A549 (cell line): ENCODE measurements at regions not wholly inside any gene's neighbourhood (a gene's known extent, or its start where the extent isn't known, plus 50 kb on each side); places are given as distances from the start of the nearest gene placed in this dataset.
"Not testable (repeated sequence)": the region's sequence is repeated elsewhere in the genome, so short reads cannot be mapped to it uniquely, and the experiment has no call there.

Experiments used
- ATAC-seq, 2 experiments: fragments of 200-7000 bp in 1 of 2; fragments of >200 bp in 1 of 2; cut with Nextera tagmentation in 1 of 2; cut with Tn5 transposase in 1 of 2; 3 replicates each; pipeline versions ENCODE4 v1.8.0 to v1.9.1; 2018 to 2020; ENCODE audit warnings: mild to moderate bottlenecking in 1 of 2, moderate library complexity in 1 of 2
- CTCF ChIA-PET: fragments of 300-600 bp; sonication (Branson Sonifier 250); formaldehyde crosslinking; extraction: SDS; loops from one replicate; lab custom pipeline; 2021; ENCODE audit warnings: antibody characterized with exemption, inconsistent platforms; lab: Yijun Ruan, JAX
- POLR2A ChIA-PET: fragments of 350-600 bp; formaldehyde crosslinking; extraction: SDS; loops from one replicate; lab custom pipeline; 2021; ENCODE audit warnings: antibody characterized with exemption, inconsistent platforms; lab: Yijun Ruan, JAX
- DNase-seq, 2 experiments: peaks; one replicate each; pipeline versions ENCODE4 v3.0.0 to v3.0.0-alpha.2; 2011 to 2016; ENCODE audit warnings: low read depth in 1 of 2, low spot score in 1 of 2
- FAIRE-seq: peaks from 2 replicates; lab custom pipeline; 2011; peaks lifted over from hg19 to GRCh38; lab: Jason Lieb, UNC
- H3K27ac ChIP-seq, 2 experiments: fragments of >200 bp; sonication (Bioruptor Twin); formaldehyde crosslinking; 3 replicates each; pipeline ENCODE4 v1.5.1; 2016 to 2017
- H3K4me1 ChIP-seq: fragments of >200 bp; sonication (Bioruptor Twin); formaldehyde crosslinking; 3 replicates; pipeline ENCODE4 v1.6.1; 2016
- H3K4me2 ChIP-seq: fragments of >200 bp; sonication (Bioruptor Twin); formaldehyde crosslinking; 3 replicates; pipeline ENCODE4 v1.6.1; 2016
- H3K4me3 ChIP-seq: fragments of >200 bp; sonication (Bioruptor Twin); formaldehyde crosslinking; 3 replicates; pipeline ENCODE4 v1.5.1; 2016
- H3K9me3 ChIP-seq: fragments of >200 bp; sonication (Bioruptor Twin); formaldehyde crosslinking; 3 replicates; pipeline ENCODE4 v1.6.1; 2016
- CHD2 ChIP-seq: fragments of 150-350 bp; IDR thresholded peaks from 2 replicates; pipeline ENCODE4 v1.6.1; 2014; ENCODE audit warnings: low read length; ENCODE audit not compliant: partially characterized antibody
- EHF ChIP-seq: fragments of 250-450 bp; sonication (Bioruptor Pico); IDR thresholded peaks from 2 replicates; pipeline ENCODE4 v1.5.0; 2020; ENCODE audit warnings: mild to moderate bottlenecking
- ESRRA ChIP-seq: fragments of 150-350 bp; IDR thresholded peaks from 2 replicates; pipeline ENCODE4 v1.6.1; 2014; ENCODE audit warnings: mild to moderate bottlenecking, low read length, borderline replicate concordance
- FOSB ChIP-seq: fragments of 250-450 bp; sonication (Bioruptor Pico); IDR thresholded peaks from 2 replicates; pipeline ENCODE4 v1.5.0; 2020; ENCODE audit warnings: mild to moderate bottlenecking, moderate library complexity
- FOSL2 ChIP-seq, 2 experiments: fragments of 450-650 bp in 1 of 2; fragments of >200 bp in 1 of 2; sonication (Bioruptor Twin) in 1 of 2; formaldehyde crosslinking; IDR thresholded peaks; 2 replicates each; pipeline versions ENCODE4 v1.5.0 to v1.6.1; 2016 to 2020; ENCODE audit warnings: mild to moderate bottlenecking in 1 of 2, moderate library complexity in 1 of 2
- GATA3 ChIP-seq: IDR thresholded peaks from 2 replicates; pipeline ENCODE4 v1.6.1; 2012; ENCODE audit warnings: borderline replicate concordance
- HDAC2 ChIP-seq: fragments of 200-600 bp; sonication (generic); IDR thresholded peaks from 2 replicates; pipeline ENCODE4 v1.6.1; 2016
- HOXB13 ChIP-seq: fragments of 250-450 bp; sonication (Bioruptor Pico); IDR thresholded peaks from 2 replicates; pipeline ENCODE4 v1.5.0; 2020; ENCODE audit warnings: low read depth, mild to moderate bottlenecking, moderate library complexity
- HOXB5 ChIP-seq: fragments of 250-450 bp; sonication (Bioruptor Pico); IDR thresholded peaks from 2 replicates; pipeline ENCODE4 v1.5.0; 2020; ENCODE audit warnings: mild to moderate bottlenecking, moderate library complexity
- NR3C1 ChIP-seq: fragments of >200 bp; sonication (Bioruptor Twin); formaldehyde crosslinking; IDR thresholded peaks from 3 replicates; pipeline ENCODE4 v1.6.1; 2017
- PHF8 ChIP-seq: fragments of 200-600 bp; sonication (generic); IDR thresholded peaks from 2 replicates; pipeline ENCODE4 v1.6.1; 2016; ENCODE audit warnings: low read depth, mild to moderate bottlenecking, antibody characterized with exemption, moderate library complexity, borderline replicate concordance
- RFX5 ChIP-seq: fragments of 450-650 bp; IDR thresholded peaks from 2 replicates; pipeline ENCODE4 v1.7.1; 2014; ENCODE audit warnings: antibody characterized with exemption, mild to moderate bottlenecking, moderate library complexity
- RNF2 ChIP-seq: fragments of 200-600 bp; sonication (generic); IDR thresholded peaks from 2 replicates; pipeline ENCODE4 v1.6.1; 2016; ENCODE audit warnings: low read depth, mild to moderate bottlenecking, antibody characterized with exemption, moderate library complexity, borderline replicate concordance
- SREBF2 ChIP-seq: fragments of 450-650 bp; IDR thresholded peaks from 2 replicates; pipeline ENCODE4 v1.6.1; 2014; ENCODE audit warnings: mild to moderate bottlenecking, moderate library complexity
- TP53 ChIP-seq: fragments of 250-450 bp; sonication (Bioruptor Pico); IDR thresholded peaks from 2 replicates; pipeline ENCODE4 v1.5.0; 2021; ENCODE audit warnings: mild to moderate bottlenecking, moderate library complexity
- ZNF302 ChIP-seq: fragments of 250-450 bp; sonication (Bioruptor Pico); IDR thresholded peaks from 2 replicates; pipeline ENCODE4 v1.9.0; 2021; ENCODE audit warnings: inconsistent platforms, mild to moderate bottlenecking, moderate library complexity
- WGBS: methylation state at CpG from one replicate; pipeline ENCODE4 v1.1.6; 2017; ENCODE audit errors: missing lambda C conversion rate; 5-methylcytosine and 5-hydroxymethylcytosine counted together
- TF ChIP-seq, protein P1 (sequence below): fragments of >200 bp; sonication (Bioruptor Twin); formaldehyde crosslinking; IDR thresholded peaks from 2 replicates; pipeline ENCODE4 v1.6.1; 2016
- TF ChIP-seq, protein P2 (sequence below): fragments of 150-350 bp; IDR thresholded peaks from 2 replicates; pipeline ENCODE4 v1.6.1; 2014; ENCODE audit warnings: low read depth, mild to moderate bottlenecking, low read length
- TF ChIP-seq, protein P3 (sequence below): fragments of 200-600 bp; sonication (generic); IDR thresholded peaks from 2 replicates; pipeline ENCODE4 v1.6.1; 2016; ENCODE audit warnings: antibody characterized with exemption, mild to moderate bottlenecking, moderate library complexity
- TF ChIP-seq, protein P4 (sequence below): fragments of >200 bp; sonication (Bioruptor Twin); formaldehyde crosslinking; IDR thresholded peaks from 3 replicates; pipeline ENCODE4 v1.6.1; 2016
- TF ChIP-seq, protein P5 (sequence below): IDR thresholded peaks from 2 replicates; pipeline ENCODE4 v1.6.1; 2012
- TF ChIP-seq, protein P6 (sequence below): IDR thresholded peaks from 2 replicates; pipeline ENCODE4 v1.6.1; 2012; ENCODE audit warnings: low read depth, borderline replicate concordance

DNA sequence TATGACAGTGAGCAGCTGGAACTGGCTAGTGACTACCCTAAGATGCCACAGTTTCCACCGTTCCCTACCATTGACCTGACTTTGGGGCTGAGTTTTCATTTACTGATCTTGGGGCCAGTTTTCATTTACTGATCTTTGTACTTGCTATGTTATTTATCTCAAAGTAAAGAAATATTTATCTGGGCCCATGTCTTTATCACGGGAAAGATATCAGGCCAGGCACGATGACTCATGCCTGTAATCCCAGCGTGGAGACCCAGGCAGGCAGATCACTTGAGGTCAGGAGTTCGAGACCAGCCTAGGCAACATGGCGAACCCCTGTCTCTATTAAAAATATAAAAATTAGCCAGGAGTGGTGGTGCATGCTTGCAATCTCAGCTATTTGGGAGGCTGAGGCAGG, 83.5 kb downstream of the EOMES start:
- no peak overlapping the region for H3K4me2 ChIP-seq
- peak overlapping the region in 1 of 2 experiments; percentile 15; a peak in 1 of 6 replicates for H3K27ac ChIP-seq
- POLR2A ChIA-PET: no interaction called here
- no peak for FAIRE-seq
- CTCF ChIA-PET: no interaction called here
- no peaks in the 10 kb centered on the region for H3K9me3 ChIP-seq
- TF ChIP-seq FOSL2 (IDR thresholded peaks at IDR 0.05) (no peak), FOSL2 (CRISPR knock-in tag; IDR thresholded peaks at IDR 0.05) (peak; percentile 42; the same call in 1 of the 2 replicates)
- TF ChIP-seq, protein P1, sequence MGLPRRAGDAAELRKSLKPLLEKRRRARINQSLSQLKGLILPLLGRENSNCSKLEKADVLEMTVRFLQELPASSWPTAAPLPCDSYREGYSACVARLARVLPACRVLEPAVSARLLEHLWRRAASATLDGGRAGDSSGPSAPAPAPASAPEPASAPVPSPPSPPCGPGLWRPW: no peak
- ATAC-seq: no peak
- H3K4me1 ChIP-seq: peaks cover 29% of the 10 kb centered on the region
- WGBS: 72% methylated on average over 6 of the region's 6 CpGs
- H3K4me3 ChIP-seq: no peak overlapping the region
- DNase-seq: no peak

DNA sequence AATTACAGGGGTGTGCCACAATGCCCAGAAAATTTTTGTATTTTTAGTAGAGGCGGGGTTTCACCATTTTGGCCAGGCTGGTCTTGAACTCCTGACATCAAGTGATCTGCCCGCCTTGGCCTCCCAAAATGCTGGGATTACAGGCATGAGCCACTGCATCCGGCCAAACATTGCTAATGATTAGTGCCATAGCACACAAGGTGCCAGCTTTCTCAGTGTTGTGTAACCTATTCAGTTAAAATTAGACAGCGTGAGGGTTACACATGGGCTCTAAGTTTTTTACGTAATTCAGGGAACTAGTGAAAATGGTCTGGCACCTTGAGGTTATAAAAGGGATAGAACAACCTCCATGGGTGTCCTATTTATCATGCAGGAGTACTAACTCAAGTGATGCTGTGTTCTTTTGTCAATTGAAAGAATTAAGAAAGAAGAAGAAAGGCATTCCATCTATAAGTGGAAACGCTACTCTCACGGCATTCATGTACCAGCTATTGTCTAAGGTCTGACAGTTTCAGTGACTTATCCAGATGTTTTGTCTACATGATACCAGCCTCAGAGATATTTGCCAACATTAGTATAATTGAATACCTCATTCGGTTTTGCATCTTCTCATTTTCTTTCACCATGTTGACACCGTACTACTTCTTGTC, 84.7 kb downstream of the EOMES start:
- H3K9me3 ChIP-seq: no peaks in the 10 kb centered on the region
- ChIA-PET POLR2A (interaction anchor here (0.7 kb wide), 1 partner anchor 31 kb away, joined by 3 read pairs; no protein-coding TSS in a partner anchor), CTCF (no interaction called here)
- no peak overlapping the region for H3K4me3 ChIP-seq
- ATAC-seq: no peak
- no peak overlapping the region; a peak in 1 of 6 replicates for H3K27ac ChIP-seq
- peaks cover 20% of the 10 kb centered on the region for H3K4me1 ChIP-seq
- no peak for FAIRE-seq
- no peak overlapping the region for H3K4me2 ChIP-seq
- TF ChIP-seq GATA3: no peak
- TF ChIP-seq RNF2: no peak
- TF ChIP-seq HDAC2: no peak
- WGBS: 84% methylated on average over 9 of the region's 9 CpGs
- no peak for DNase-seq

DNA sequence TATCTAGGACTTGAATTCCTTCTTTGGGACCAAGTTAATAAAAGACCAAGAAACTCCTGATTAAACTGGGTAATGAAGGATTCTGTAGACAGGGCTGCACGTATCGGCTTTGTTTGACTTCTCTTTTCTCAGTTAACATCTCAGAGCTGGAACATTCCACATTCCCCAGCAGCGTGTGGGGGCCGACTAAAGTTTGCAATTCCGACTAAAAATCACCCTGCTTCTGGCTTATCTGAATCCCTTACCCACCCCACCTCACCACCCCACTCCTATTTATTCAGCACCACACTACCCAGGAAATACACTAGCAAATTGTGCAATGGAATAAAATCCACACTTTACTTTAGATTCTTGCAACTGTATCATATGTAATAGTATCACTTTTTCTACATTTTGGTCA, 87.1 kb downstream of the EOMES start:
- WGBS: 93% methylated on average over 5 of the region's 5 CpGs
- H3K9me3 ChIP-seq, DNase-seq, ATAC-seq, FAIRE-seq, H3K4me3 ChIP-seq, POLR2A ChIA-PET, CTCF ChIA-PET, H3K27ac ChIP-seq, H3K4me2 ChIP-seq: not testable (repeated sequence)
- peaks cover 20% of the 10 kb centered on the region for H3K4me1 ChIP-seq

DNA sequence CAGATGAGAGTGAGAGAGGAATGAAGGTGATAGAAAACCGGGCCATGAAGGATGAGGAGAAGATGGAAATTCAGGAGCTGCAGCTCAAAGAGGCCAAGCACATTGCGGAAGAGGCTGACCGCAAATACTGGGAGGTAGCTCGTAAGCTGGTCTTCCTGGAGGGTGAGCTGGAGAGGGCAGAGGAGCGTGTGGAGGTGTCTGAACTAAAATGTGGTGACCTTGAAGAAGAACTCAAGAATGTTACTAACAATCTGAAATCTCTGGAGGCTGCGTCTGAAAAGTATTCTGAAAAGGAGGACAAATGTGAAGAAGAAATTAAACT, 88.9 kb downstream of the EOMES start:
- peak overlapping the region; percentile 87 for H3K4me2 ChIP-seq
- ATAC-seq: peak; percentile 65 to 81
- no peaks in the 10 kb centered on the region for H3K9me3 ChIP-seq
- H3K4me1 ChIP-seq: peaks cover 36% of the 10 kb centered on the region
- DNase-seq: peak in 1 of 2 experiments; percentile 38
- ChIA-PET CTCF (interaction anchor here (0.7 to 1.3 kb wide), 8 partner anchors 11 to 150 kb away, joined by 3 to 5 read pairs (median 3); partner anchors contain the start of gene SLC4A7), POLR2A (interaction anchor here (0.8 to 2.2 kb wide), 13 partner anchors 8 to 716 kb away, joined by 3 to 21 read pairs (median 5); partner anchors contain the start of genes AZI2, NEK10, SLC4A7 and ZCWPW2)
- no peak for FAIRE-seq
- H3K27ac ChIP-seq: peak overlapping the region; percentile 93 to 97
- no peak for TF ChIP-seq HOXB13 (CRISPR knock-in tag)
- TF ChIP-seq, protein P2, sequence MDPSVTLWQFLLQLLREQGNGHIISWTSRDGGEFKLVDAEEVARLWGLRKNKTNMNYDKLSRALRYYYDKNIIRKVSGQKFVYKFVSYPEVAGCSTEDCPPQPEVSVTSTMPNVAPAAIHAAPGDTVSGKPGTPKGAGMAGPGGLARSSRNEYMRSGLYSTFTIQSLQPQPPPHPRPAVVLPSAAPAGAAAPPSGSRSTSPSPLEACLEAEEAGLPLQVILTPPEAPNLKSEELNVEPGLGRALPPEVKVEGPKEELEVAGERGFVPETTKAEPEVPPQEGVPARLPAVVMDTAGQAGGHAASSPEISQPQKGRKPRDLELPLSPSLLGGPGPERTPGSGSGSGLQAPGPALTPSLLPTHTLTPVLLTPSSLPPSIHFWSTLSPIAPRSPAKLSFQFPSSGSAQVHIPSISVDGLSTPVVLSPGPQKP: no peak
- no peak for TF ChIP-seq HDAC2
- no peak for TF ChIP-seq RNF2
- TF ChIP-seq RFX5: no peak
- no peak for TF ChIP-seq ZNF302 (CRISPR knock-in tag)
- TF ChIP-seq, protein P3, sequence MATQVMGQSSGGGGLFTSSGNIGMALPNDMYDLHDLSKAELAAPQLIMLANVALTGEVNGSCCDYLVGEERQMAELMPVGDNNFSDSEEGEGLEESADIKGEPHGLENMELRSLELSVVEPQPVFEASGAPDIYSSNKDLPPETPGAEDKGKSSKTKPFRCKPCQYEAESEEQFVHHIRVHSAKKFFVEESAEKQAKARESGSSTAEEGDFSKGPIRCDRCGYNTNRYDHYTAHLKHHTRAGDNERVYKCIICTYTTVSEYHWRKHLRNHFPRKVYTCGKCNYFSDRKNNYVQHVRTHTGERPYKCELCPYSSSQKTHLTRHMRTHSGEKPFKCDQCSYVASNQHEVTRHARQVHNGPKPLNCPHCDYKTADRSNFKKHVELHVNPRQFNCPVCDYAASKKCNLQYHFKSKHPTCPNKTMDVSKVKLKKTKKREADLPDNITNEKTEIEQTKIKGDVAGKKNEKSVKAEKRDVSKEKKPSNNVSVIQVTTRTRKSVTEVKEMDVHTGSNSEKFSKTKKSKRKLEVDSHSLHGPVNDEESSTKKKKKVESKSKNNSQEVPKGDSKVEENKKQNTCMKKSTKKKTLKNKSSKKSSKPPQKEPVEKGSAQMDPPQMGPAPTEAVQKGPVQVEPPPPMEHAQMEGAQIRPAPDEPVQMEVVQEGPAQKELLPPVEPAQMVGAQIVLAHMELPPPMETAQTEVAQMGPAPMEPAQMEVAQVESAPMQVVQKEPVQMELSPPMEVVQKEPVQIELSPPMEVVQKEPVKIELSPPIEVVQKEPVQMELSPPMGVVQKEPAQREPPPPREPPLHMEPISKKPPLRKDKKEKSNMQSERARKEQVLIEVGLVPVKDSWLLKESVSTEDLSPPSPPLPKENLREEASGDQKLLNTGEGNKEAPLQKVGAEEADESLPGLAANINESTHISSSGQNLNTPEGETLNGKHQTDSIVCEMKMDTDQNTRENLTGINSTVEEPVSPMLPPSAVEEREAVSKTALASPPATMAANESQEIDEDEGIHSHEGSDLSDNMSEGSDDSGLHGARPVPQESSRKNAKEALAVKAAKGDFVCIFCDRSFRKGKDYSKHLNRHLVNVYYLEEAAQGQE: no peak
- TF ChIP-seq, protein P4, sequence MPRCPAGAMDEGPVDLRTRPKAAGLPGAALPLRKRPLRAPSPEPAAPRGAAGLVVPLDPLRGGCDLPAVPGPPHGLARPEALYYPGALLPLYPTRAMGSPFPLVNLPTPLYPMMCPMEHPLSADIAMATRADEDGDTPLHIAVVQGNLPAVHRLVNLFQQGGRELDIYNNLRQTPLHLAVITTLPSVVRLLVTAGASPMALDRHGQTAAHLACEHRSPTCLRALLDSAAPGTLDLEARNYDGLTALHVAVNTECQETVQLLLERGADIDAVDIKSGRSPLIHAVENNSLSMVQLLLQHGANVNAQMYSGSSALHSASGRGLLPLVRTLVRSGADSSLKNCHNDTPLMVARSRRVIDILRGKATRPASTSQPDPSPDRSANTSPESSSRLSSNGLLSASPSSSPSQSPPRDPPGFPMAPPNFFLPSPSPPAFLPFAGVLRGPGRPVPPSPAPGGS: no peak
- TF ChIP-seq, protein P5, sequence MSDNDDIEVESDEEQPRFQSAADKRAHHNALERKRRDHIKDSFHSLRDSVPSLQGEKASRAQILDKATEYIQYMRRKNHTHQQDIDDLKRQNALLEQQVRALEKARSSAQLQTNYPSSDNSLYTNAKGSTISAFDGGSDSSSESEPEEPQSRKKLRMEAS: peak; percentile 46; the same call in 1 of the 2 replicates
- no peak for TF ChIP-seq NR3C1
- TF ChIP-seq, protein P6, sequence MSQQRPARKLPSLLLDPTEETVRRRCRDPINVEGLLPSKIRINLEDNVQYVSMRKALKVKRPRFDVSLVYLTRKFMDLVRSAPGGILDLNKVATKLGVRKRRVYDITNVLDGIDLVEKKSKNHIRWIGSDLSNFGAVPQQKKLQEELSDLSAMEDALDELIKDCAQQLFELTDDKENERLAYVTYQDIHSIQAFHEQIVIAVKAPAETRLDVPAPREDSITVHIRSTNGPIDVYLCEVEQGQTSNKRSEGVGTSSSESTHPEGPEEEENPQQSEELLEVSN: no peak; the same call in 1 of the 2 replicates
- TF ChIP-seq HOXB5 (CRISPR knock-in tag): no peak
- TF ChIP-seq SREBF2: no peak
- TF ChIP-seq ESRRA: no peak
- 0 out of 2 replicates have a peak, but pooled peaks have one; percentile 6 for TF ChIP-seq TP53 (CRISPR knock-in tag)
- TF ChIP-seq CHD2: no peak
- no peak for TF ChIP-seq FOSB
- TF ChIP-seq EHF (CRISPR knock-in tag): no peak
- TF ChIP-seq PHF8: peak; percentile 14; the same call in 1 of the 2 replicates
- 5% methylated on average over 6 of the region's 6 CpGs for WGBS
- peak overlapping the region; percentile 53 for H3K4me3 ChIP-seq
